ENCODE measurements at regions not wholly inside any gene's neighbourhood (a gene's known extent, or its start where the extent isn't known, plus 50 kb on each side); places are given as distances from the start of the nearest gene placed in this dataset.

DNA sequence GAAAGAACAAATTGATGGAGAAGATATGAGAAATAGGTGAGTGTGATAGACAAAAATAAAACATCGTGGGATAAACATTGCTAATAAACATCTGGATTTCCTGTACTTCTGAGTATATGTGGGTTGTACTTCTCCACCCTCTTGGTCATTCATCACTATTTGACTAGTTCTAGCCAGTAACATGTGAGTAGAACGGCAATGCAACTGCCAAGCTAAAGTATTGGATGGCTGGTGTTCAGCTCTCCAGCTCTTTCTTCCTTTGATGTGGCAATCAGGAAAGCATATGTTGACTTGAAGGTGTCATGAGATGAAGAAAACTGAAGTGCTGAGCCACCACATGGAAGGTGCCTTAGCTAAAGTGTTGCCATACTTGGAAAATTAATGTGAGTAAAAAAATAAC, 144.9 kb downstream of the SCG2 start:
- no peak overlapping the region for H3K27ac ChIP-seq
- WGBS, 2 donors (ENCODE audit: low coverage in 1 of 2), result 51 to 75% methylated on average over 1 to 2 of the region's 2 CpGs

DNA sequence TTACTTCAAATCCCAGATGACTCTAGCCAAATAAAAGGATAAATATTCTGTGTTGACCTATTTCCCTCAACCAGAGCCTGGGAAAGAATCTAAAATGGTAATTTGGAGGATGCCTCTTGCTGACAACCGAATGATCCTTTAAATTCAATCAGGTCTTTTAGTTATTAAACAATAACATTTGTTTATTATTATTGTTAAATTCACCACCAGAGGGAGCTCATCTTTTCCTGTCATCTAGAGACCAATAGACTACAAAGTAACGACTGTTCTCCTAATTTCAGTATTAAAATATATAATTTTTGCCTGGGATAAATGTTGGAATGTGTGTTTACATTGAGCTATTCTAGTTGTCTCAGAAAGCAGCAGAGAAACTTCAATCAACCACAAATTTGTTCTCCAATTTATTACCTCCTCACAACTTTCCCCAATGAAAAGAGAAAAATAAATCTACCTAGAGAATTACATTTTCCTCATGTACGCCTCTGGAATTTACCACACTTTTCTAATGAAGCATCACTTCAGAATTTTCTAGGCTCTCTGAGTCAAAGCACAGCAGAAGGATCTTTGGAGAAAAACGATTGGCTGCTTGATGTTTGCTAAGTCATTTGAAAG, 142.7 kb downstream of the SCG2 start:
- Histone ChIP-seq H3K27me3 (no peaks in the 10 kb centered on the region), H3K27ac (no peak overlapping the region), H3K4me1 (no peaks in the 10 kb centered on the region), H3K36me3 (no peaks in the 10 kb centered on the region), H3K4me3 (no peak overlapping the region), H3K9me3 (no peaks in the 10 kb centered on the region)
- TF ChIP-seq EP300 (IDR thresholded peaks at IDR 0.05), result no peak
- TF ChIP-seq CTCF (IDR thresholded peaks at IDR 0.05), result peak; percentile 10 to 37 (median 20)
- 40 to 41% methylated on average over 4 of the region's 4 CpGs for WGBS, 2 donors (ENCODE audit: low coverage in 1 of 2)
- ATAC-seq, result no peak

More for the DNA sequence above, 144.9 kb downstream of the SCG2 start:
- Histone ChIP-seq H3K27me3 (no peaks in the 10 kb centered on the region), H3K4me1 (no peaks in the 10 kb centered on the region), H3K9me3 (no peaks in the 10 kb centered on the region), H3K4me3 (no peak overlapping the region), H3K36me3 (no peaks in the 10 kb centered on the region)
- no peak for ATAC-seq
- TF ChIP-seq POLR2A (IDR thresholded peaks at IDR 0.05) (no peak), EP300 (IDR thresholded peaks at IDR 0.05) (no peak), CTCF (IDR thresholded peaks at IDR 0.05) (no peak), POLR2AphosphoS5 (IDR thresholded peaks at IDR 0.05) (no peak)

- TF ChIP-seq POLR2AphosphoS5 (IDR thresholded peaks at IDR 0.05) (no peak), POLR2A (IDR thresholded peaks at IDR 0.05) (no peak), EP300 (IDR thresholded peaks at IDR 0.05) (no peak), CTCF (IDR thresholded peaks at IDR 0.05) (no peak)
- no peaks in the 10 kb centered on the region for H3K27me3 ChIP-seq
Measured at GRCh38 chr2:223460209-223460608, 142.0 kb downstream of the SCG2 start.

DNA sequence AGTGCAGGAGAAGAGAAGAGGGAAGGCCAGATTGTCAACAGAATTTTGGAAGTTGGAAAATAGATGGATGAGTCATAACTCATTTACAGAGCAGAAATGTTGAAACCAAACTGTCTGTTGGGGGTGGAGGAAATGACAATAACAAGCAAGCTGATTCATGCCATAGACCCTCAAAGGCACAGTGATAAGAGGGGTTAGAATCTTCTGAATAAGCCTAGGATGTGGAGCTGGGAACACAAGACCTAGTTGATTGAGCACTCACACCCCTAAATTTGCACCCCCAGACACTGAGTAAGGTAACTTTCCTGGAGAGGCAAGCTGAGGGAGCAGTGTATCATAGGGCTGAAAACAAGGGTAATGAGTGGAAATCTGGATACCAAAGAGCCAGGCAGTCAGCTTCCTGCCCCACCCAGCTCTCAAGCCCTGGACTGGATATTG, 141.4 kb downstream of the SCG2 start:
- Histone ChIP-seq H3K4me3 (no peak overlapping the region), H3K4me1 (peaks cover 0 to 8% (median 0%) of the 10 kb centered on the region in 3 donors), H3K9me3 (no peaks in the 10 kb centered on the region), H3K27me3 (no peaks in the 10 kb centered on the region), H3K36me3 (no peaks in the 10 kb centered on the region), H3K27ac (no peak overlapping the region)
- TF ChIP-seq EP300 (IDR thresholded peaks at IDR 0.05) (no peak), POLR2A (IDR thresholded peaks at IDR 0.05) (no peak)
- peak; percentile 27 for ATAC-seq

More at GRCh38 chr2:223460209-223460608, 142.0 kb downstream of the SCG2 start:
- no peak for ATAC-seq
- Histone ChIP-seq H3K4me1 (peaks cover 0 to 3% (median 0%) of the 10 kb centered on the region in 3 donors), H3K27ac (no peak overlapping the region), H3K4me3 (no peak overlapping the region), H3K9me3 (no peaks in the 10 kb centered on the region), H3K36me3 (no peaks in the 10 kb centered on the region)
- WGBS, 2 donors (ENCODE audit: low coverage in 1 of 2), result 77 to 89% methylated on average over 1 of the region's 1 CpG

- no peak for ATAC-seq
- Histone ChIP-seq H3K27me3 (no peaks in the 10 kb centered on the region), H3K27ac (no peak overlapping the region), H3K36me3 (no peaks in the 10 kb centered on the region), H3K9me3 (no peaks in the 10 kb centered on the region), H3K4me1 (peaks cover 0 to 12% (median 3%) of the 10 kb centered on the region in 3 donors), H3K4me3 (no peak overlapping the region)
- 85 to 100% methylated on average over 1 of the region's 2 CpGs for whole genome bisulfite sequencing, 2 donors (ENCODE audit: low coverage in 1 of 2)
- TF ChIP-seq CTCF (IDR thresholded peaks at IDR 0.05) (no peak), POLR2AphosphoS5 (IDR thresholded peaks at IDR 0.05) (no peak), POLR2A (IDR thresholded peaks at IDR 0.05) (no peak), EP300 (IDR thresholded peaks at IDR 0.05) (no peak)
Measured at GRCh38 chr2:223464071-223464470, 138.1 kb downstream of the SCG2 start.
